GM23248 (cell line): ENCODE measurements at regions not wholly inside any gene's neighbourhood (a gene's known extent, or its start where the extent isn't known, plus 50 kb on each side); places are given as distances from the start of the nearest gene placed in this dataset.

Source experiments
- EZH2 ChIP-seq: fragments of 200-600 bp; sonication (generic); IDR thresholded peaks from 2 replicates; pipeline ENCODE4 v1.6.1; 2018; ENCODE audit warnings: antibody characterized with exemption, mild to moderate bottlenecking; ENCODE audit not compliant: insufficient read depth, poor library complexity, severe bottlenecking
- EZH2phosphoT487 ChIP-seq: fragments of 200-600 bp; sonication (generic); IDR thresholded peaks from 2 replicates; pipeline ENCODE4 v1.6.1; 2018; ENCODE audit warnings: antibody characterized with exemption, moderate library complexity, mild to moderate bottlenecking, low read depth; ENCODE audit not compliant: insufficient read depth

DNA sequence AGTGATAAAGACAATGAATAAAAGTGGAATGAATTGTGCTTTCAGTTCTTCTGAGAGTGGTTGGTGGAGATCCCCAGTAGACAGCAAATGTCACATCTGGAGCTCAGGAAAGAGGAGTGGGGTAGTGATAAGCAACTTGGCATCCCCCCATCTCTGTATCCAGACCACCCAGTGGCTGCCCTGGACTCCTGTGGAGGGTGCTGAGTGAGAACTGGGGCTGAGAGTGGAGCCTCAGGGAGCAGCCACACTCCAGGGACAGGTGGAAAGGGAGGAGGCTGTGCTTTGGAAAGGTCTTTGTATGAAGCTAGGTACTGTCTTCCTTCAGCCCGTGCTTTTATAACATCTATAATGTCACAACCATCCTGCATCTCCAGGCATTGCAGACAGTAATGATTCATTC lies 85.6 kb upstream of the RASGRF1 start:
- no peak for TF ChIP-seq EZH2
- TF ChIP-seq EZH2phosphoT487, result no peak
